Hepatocyte (in vitro differentiated cells): ENCODE measurements at regions not wholly inside any gene's neighbourhood (a gene's known extent, or its start where the extent isn't known, plus 50 kb on each side); places are given as distances from the start of the nearest gene placed in this dataset.
"Not testable (repeated sequence)": the region's sequence is repeated elsewhere in the genome, so short reads cannot be mapped to it uniquely, and the experiment has no call there.

Source experiments
- DNase-seq: peaks from one replicate; pipeline ENCODE4 v3.0.0-alpha.2; 2016; ENCODE audit warnings: low spot score
- H2AFZ ChIP-seq: fragments of 200-600 bp; sonication (generic); 2 replicates; pipeline ENCODE4 v1.6.0; 2016; ENCODE audit warnings: antibody characterized with exemption, mild to moderate bottlenecking
- H3K27ac ChIP-seq: fragments of 200-600 bp; sonication (generic); 2 replicates; pipeline ENCODE4 v1.5.1; 2016; ENCODE audit warnings: mild to moderate bottlenecking
- H3K27me3 ChIP-seq: fragments of 200-600 bp; sonication (generic); 2 replicates; pipeline ENCODE4 v1.6.1; 2016
- H3K36me3 ChIP-seq: fragments of 200-600 bp; sonication (generic); replicated peaks from 2 replicates; pipeline ENCODE4 v1.5.1; 2016; ENCODE audit warnings: low read depth; ENCODE audit not compliant: insufficient read depth
- H3K4me1 ChIP-seq: fragments of 200-600 bp; sonication (generic); 2 replicates; pipeline ENCODE4 v1.5.1; 2016; ENCODE audit warnings: mild to moderate bottlenecking, moderate library complexity; ENCODE audit not compliant: insufficient read depth
- H3K4me2 ChIP-seq: fragments of 200-600 bp; sonication (generic); 2 replicates; pipeline ENCODE4 v1.6.0; 2016
- H3K4me3 ChIP-seq: fragments of 200-600 bp; sonication (generic); 2 replicates; pipeline ENCODE4 v1.5.1; 2016; ENCODE audit warnings: mild to moderate bottlenecking
- H3K79me2 ChIP-seq: fragments of 200-600 bp; sonication (generic); 2 replicates; pipeline ENCODE4 v1.6.0; 2017; ENCODE audit warnings: mild to moderate bottlenecking
- H3K9me2 ChIP-seq: fragments of 200-600 bp; sonication (generic); replicated peaks from 2 replicates; pipeline ENCODE4 v1.6.0; 2017; ENCODE audit warnings: mild to moderate bottlenecking; ENCODE audit not compliant: insufficient read depth
- H3K9me3 ChIP-seq: fragments of 200-600 bp; sonication (generic); 2 replicates; pipeline ENCODE4 v1.5.1; 2016; ENCODE audit warnings: low read depth, mild to moderate bottlenecking
- H4K20me1 ChIP-seq: fragments of 200-600 bp; sonication (generic); 2 replicates; pipeline ENCODE4 v1.6.0; 2016; ENCODE audit warnings: mild to moderate bottlenecking; ENCODE audit not compliant: insufficient read depth, poor library complexity, severe bottlenecking
- CTCF ChIP-seq: fragments of 200-600 bp; sonication (generic); IDR thresholded peaks from 2 replicates; pipeline ENCODE4 v1.5.1; 2016; ENCODE audit warnings: antibody characterized with exemption, mild to moderate bottlenecking; ENCODE audit not compliant: poor library complexity
- EZH2 ChIP-seq: fragments of 200-600 bp; sonication (generic); IDR thresholded peaks from 2 replicates; pipeline ENCODE4 v1.6.1; 2016; ENCODE audit warnings: antibody characterized with exemption, mild to moderate bottlenecking, borderline replicate concordance
- EZH2phosphoT487 ChIP-seq: fragments of 200-600 bp; sonication (generic); IDR thresholded peaks from one replicate; pipeline ENCODE4 v1.6.1; 2018; ENCODE audit warnings: antibody characterized with exemption, mild to moderate bottlenecking, low read depth, moderate library complexity; ENCODE audit not compliant: unreplicated experiment, severe bottlenecking
- WGBS: methylation state at CpG from one replicate; pipeline ENCODE4 v1.1.6; 2016; ENCODE audit warnings: low lambda C conversion rate; ENCODE audit errors: missing lambda C conversion rate; 5-methylcytosine and 5-hydroxymethylcytosine counted together

- no peaks in the 10 kb centered on the region for H3K9me2 ChIP-seq
- H3K4me1 ChIP-seq, result no peaks in the 10 kb centered on the region
- no peak for DNase-seq
- 92% methylated on average over 1 of the region's 1 CpG for WGBS
- no peaks in the 10 kb centered on the region for H3K36me3 ChIP-seq
- no peak overlapping the region for H2AFZ ChIP-seq
- H4K20me1 ChIP-seq, result no peaks in the 10 kb centered on the region
- H3K27me3 ChIP-seq, result no peaks in the 10 kb centered on the region
- no peak overlapping the region for H3K4me3 ChIP-seq
- H3K79me2 ChIP-seq, result no peaks in the 10 kb centered on the region
- TF ChIP-seq CTCF (no peak), EZH2phosphoT487 (no peak), EZH2 (no peak)
- no peak overlapping the region for H3K4me2 ChIP-seq
- H3K9me3 ChIP-seq, result no peaks in the 10 kb centered on the region
- no peak overlapping the region for H3K27ac ChIP-seq
Observed at GRCh38 chr14:30058401-30058800, 130.8 kb upstream of the PRKD1 start.

GRCh38 chr14:30063746-30064145 lies 136.1 kb upstream of the PRKD1 start:
- Histone ChIP-seq H3K79me2 (no peaks in the 10 kb centered on the region), H2AFZ (no peak overlapping the region), H3K27ac (no peak overlapping the region), H3K4me1 (no peaks in the 10 kb centered on the region), H3K9me3 (no peaks in the 10 kb centered on the region), H3K36me3 (no peaks in the 10 kb centered on the region), H3K9me2 (no peaks in the 10 kb centered on the region), H4K20me1 (no peaks in the 10 kb centered on the region), H3K27me3 (no peaks in the 10 kb centered on the region), H3K4me2 (no peak overlapping the region), H3K4me3 (no peak overlapping the region)
- DNase-seq, result no peak
- 63% methylated on average over 2 of the region's 2 CpGs for WGBS
- TF ChIP-seq CTCF (no peak), EZH2 (no peak), EZH2phosphoT487 (no peak)

GRCh38 chr14:30064454-30064853 lies 136.8 kb upstream of the PRKD1 start:
- Histone ChIP-seq H3K9me2 (no peaks in the 10 kb centered on the region), H4K20me1 (no peaks in the 10 kb centered on the region), H3K27me3 (no peaks in the 10 kb centered on the region), H3K27ac (no peak overlapping the region), H3K9me3 (no peaks in the 10 kb centered on the region), H3K79me2 (no peaks in the 10 kb centered on the region), H3K4me2 (no peak overlapping the region), H3K4me3 (no peak overlapping the region), H2AFZ (no peak overlapping the region), H3K4me1 (no peaks in the 10 kb centered on the region), H3K36me3 (no peaks in the 10 kb centered on the region)
- TF ChIP-seq EZH2 (no peak), CTCF (no peak), EZH2phosphoT487 (no peak)
- no peak for DNase-seq

- no peak for TF ChIP-seq EZH2
- TF ChIP-seq EZH2phosphoT487, result no peak
- no peak for TF ChIP-seq CTCF
- Histone ChIP-seq H3K9me2 (no peaks in the 10 kb centered on the region), H2AFZ (no peak overlapping the region), H3K79me2 (no peaks in the 10 kb centered on the region), H4K20me1 (no peaks in the 10 kb centered on the region), H3K27ac (no peak overlapping the region), H3K36me3 (no peaks in the 10 kb centered on the region), H3K4me3 (no peak overlapping the region), H3K4me2 (no peak overlapping the region), H3K27me3 (no peaks in the 10 kb centered on the region), H3K4me1 (no peaks in the 10 kb centered on the region), H3K9me3 (no peaks in the 10 kb centered on the region)
- DNase-seq, result no peak
- 64% methylated on average over 1 of the region's 1 CpG for WGBS
Observed at GRCh38 chr14:30069536-30069935, 141.9 kb upstream of the PRKD1 start.

GRCh38 chr14:30072454-30072853 lies 144.8 kb upstream of the PRKD1 start:
- H3K9me3 ChIP-seq, DNase-seq, H3K27ac ChIP-seq, H2AFZ ChIP-seq, H3K36me3 ChIP-seq, H3K4me2 ChIP-seq, H3K79me2 ChIP-seq, H3K27me3 ChIP-seq, H3K4me1 ChIP-seq, H3K9me2 ChIP-seq, H3K4me3 ChIP-seq, H4K20me1 ChIP-seq: not testable (repeated sequence)
- WGBS, result 35% methylated on average over 2 of the region's 2 CpGs
